GM18951 (cell line): ENCODE measurements at regions not wholly inside any gene's neighbourhood (a gene's known extent, or its start where the extent isn't known, plus 50 kb on each side); places are given as distances from the start of the nearest gene placed in this dataset.

ENCODE experiments used
- POLR2A ChIP-seq: IDR thresholded peaks from 4 replicates; pipeline ENCODE4 v1.6.1; 2011; ENCODE audit warnings: mild to moderate bottlenecking; ENCODE audit not compliant: insufficient read length, insufficient read depth; ENCODE audit errors: extremely low read depth
- in situ Hi-C: fragments of 300-500 bp; cut with MboI; formaldehyde crosslinking; loops from one replicate; pipeline ENCODE4 v1.12.0; 2022; ENCODE audit warnings: low sequenced_read_pairs, mixed read lengths, inconsistent platforms; ENCODE audit not compliant: unreplicated experiment

- no peak for TF ChIP-seq POLR2A
- in situ Hi-C loops: no loop called here
These were observed 82.6 kb downstream of the TOMM20 start for GRCh38 chr1:235045921-235046601.

- in situ Hi-C loops: no loop called here
- TF ChIP-seq POLR2A: no peak
These were observed 83.5 kb downstream of the TOMM20 start for GRCh38 chr1:235045034-235045690.

- in situ Hi-C loops: no loop called here
- no peak for TF ChIP-seq POLR2A
These were observed 85.4 kb downstream of the TOMM20 start for GRCh38 chr1:235043234-235043633.

GRCh38 chr1:235038701-235039100 is 89.9 kb downstream of the TOMM20 start:
- TF ChIP-seq POLR2A: no peak
- in situ Hi-C loops: no loop called here

GRCh38 chr1:235035928-235036327 is 92.7 kb downstream of the TOMM20 start:
- TF ChIP-seq POLR2A: no peak
- in situ Hi-C loops: no loop called here

- TF ChIP-seq POLR2A: no peak
- in situ Hi-C loops: no loop called here
These were observed 97.6 kb downstream of the TOMM20 start for GRCh38 chr1:235030919-235031596.

GRCh38 chr1:235027862-235028250 is 100.8 kb downstream of the TOMM20 start:
- in situ Hi-C loops: no loop called here
- no peak for TF ChIP-seq POLR2A

- TF ChIP-seq POLR2A: no peak
- in situ Hi-C loops: no loop called here
These were observed 101.4 kb downstream of the TOMM20 start for GRCh38 chr1:235027076-235027861.

GRCh38 chr1:235025422-235025984 is 103.1 kb downstream of the TOMM20 start:
- in situ Hi-C loops: no loop called here
- no peak for TF ChIP-seq POLR2A

- no peak for TF ChIP-seq POLR2A
- in situ Hi-C loops: no loop called here
These were observed 103.8 kb downstream of the TOMM20 start for GRCh38 chr1:235024711-235025421.

GRCh38 chr1:235023711-235024439 is 104.8 kb downstream of the TOMM20 start:
- TF ChIP-seq POLR2A: no peak
- in situ Hi-C loops: no loop called here
